DOHH2 (cell line): ENCODE measurements at regions not wholly inside any gene's neighbourhood (a gene's known extent, or its start where the extent isn't known, plus 50 kb on each side); places are given as distances from the start of the nearest gene placed in this dataset.

Experiments used
- CTCF ChIP-seq: fragments of 200-600 bp; sonication (generic); IDR thresholded peaks from one replicate; pipeline ENCODE4 v1.5.1; 2014; ENCODE audit warnings: antibody characterized with exemption, mild to moderate bottlenecking, low read depth, low read length; ENCODE audit not compliant: poor library complexity, severe bottlenecking
- EZH2phosphoT487 ChIP-seq: fragments of 200-600 bp; sonication (generic); IDR thresholded peaks from 2 replicates; pipeline ENCODE4 v1.6.1; 2017; ENCODE audit warnings: borderline replicate concordance, mild to moderate bottlenecking, antibody characterized with exemption, low read length, moderate library complexity, mixed read lengths

GRCh38 chr2:145753041-145753608 is 1233.2 kb upstream of the ZEB2 start:
- TF ChIP-seq CTCF, result no peak
- TF ChIP-seq EZH2phosphoT487, result no peak
